ENCODE measurements at regions not wholly inside any gene's neighbourhood (a gene's known extent, or its start where the extent isn't known, plus 50 kb on each side); places are given as distances from the start of the nearest gene placed in this dataset.
A peak's percentile ranks its signal among the peaks of the same experiment; 100 is the strongest.
"Not testable (repeated sequence)": the region's sequence is repeated elsewhere in the genome, so short reads cannot be mapped to it uniquely, and the experiment has no call there.

DNA sequence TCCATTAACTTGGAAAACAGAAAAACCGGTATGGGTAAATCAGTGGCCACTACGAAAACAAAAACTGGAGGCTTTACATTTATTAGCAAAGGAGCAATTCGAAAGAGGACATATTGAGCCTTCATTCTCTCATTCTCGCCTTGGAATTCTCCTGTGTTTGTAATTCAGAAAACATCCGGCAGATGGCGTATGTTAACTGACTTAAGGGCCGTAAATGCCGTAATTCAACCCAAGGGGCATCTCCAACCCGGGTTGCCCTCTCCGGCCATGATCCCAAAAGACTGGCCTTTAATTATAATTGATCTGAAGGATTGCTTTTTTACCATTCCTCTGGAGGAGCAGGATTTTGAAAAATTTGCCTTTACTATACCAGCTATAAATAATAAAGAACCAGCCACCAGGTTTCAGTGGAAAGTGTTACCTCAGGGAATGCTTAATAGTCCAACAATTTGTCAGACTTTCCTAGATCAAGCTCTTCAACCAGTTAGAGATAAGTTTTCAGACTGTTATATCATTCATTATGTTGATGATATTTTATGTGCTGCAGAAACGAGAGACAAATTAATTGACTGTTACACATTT, 160.9 kb downstream of the GPX5 start:
- TF ChIP-seq, protein P1, sequence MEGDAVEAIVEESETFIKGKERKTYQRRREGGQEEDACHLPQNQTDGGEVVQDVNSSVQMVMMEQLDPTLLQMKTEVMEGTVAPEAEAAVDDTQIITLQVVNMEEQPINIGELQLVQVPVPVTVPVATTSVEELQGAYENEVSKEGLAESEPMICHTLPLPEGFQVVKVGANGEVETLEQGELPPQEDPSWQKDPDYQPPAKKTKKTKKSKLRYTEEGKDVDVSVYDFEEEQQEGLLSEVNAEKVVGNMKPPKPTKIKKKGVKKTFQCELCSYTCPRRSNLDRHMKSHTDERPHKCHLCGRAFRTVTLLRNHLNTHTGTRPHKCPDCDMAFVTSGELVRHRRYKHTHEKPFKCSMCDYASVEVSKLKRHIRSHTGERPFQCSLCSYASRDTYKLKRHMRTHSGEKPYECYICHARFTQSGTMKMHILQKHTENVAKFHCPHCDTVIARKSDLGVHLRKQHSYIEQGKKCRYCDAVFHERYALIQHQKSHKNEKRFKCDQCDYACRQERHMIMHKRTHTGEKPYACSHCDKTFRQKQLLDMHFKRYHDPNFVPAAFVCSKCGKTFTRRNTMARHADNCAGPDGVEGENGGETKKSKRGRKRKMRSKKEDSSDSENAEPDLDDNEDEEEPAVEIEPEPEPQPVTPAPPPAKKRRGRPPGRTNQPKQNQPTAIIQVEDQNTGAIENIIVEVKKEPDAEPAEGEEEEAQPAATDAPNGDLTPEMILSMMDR (IDR thresholded peaks at IDR 0.05) = peak in 5 of 7 experiments; percentile 54 to 81 (median 72)
- not testable (repeated sequence) for TF ChIP-seq EP300, POLR2A, POLR2AphosphoS5 (IDR thresholded peaks at IDR 0.05)

All from stomach (tissue), 4 donors.